Fibroblast of the conjunctiva (primary cell): ENCODE measurements at regions not wholly inside any gene's neighbourhood (a gene's known extent, or its start where the extent isn't known, plus 50 kb on each side); places are given as distances from the start of the nearest gene placed in this dataset.
"Not testable (repeated sequence)": the region's sequence is repeated elsewhere in the genome, so short reads cannot be mapped to it uniquely, and the experiment has no call there.

ENCODE experiments used
- DNase-seq: peaks from one replicate; pipeline ENCODE4 v3.0.0-alpha.2; 2010; ENCODE audit warnings: low read depth

DNA sequence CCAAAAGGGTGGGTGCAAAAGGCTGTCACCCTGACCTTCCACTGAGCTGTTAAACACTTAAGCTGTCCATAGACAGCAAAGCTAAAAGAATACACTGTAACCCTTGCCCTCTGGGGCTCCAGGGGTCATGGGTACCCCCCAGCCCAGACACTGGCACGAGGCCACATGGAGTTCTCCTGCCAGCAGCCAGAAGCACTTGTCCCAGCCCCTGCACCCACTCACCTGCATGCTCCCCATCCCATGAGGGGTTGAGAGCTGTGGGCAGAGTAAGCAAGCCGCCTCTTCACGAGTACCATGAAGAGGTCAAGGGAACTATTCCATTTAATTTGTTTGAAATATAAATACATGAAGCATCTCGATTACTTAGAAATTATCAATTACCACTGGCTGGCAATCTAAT is 867.1 kb upstream of the ZEB2 start:
- no peak for DNase-seq

DNA sequence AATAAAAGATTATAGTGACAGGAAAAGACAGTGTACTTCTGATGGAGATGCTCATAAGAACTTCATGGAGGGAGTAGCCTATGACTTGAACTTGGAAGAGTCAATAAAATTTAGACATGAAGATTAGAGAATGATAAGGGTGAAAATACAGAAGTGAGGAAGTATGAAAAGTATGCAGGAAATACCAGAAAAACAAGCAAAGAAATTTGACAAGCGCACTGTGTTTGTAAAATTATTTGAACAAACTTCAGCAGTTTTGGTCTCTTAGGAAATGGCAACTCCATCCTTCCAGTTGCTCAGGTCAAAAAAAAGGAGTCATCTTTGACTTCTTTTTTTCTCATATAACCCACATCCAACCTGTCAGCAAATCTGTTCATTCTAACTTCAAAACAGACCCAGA is 864.0 kb upstream of the ZEB2 start:
- DNase-seq = no peak

DNA sequence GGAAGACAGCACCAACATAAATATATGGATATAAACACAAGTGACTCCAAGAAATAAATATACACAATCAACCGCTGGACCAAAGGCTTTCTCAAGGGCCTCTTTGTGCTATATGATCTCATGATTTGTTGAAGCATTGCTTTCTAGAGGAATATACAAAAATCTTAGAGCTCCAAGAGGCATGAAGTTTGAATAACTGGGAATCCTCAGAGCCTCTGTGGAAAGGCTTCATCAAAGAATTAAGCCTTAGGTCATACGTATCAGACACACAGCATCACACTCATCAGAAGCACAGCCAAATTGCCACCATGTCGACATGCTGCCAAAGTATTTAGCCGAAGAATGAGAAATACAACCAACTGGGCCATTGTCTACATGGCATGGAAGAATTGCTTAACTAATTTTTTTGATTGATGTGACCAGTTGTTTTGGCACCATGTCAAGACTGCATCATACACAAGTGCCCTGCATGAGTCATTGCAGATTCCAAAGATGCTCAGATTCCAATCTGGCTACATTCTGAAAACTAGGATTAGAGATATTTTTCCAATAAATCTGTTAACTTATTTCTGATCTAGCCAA is 860.6 kb upstream of the ZEB2 start:
- DNase-seq = peak; percentile 53

DNA sequence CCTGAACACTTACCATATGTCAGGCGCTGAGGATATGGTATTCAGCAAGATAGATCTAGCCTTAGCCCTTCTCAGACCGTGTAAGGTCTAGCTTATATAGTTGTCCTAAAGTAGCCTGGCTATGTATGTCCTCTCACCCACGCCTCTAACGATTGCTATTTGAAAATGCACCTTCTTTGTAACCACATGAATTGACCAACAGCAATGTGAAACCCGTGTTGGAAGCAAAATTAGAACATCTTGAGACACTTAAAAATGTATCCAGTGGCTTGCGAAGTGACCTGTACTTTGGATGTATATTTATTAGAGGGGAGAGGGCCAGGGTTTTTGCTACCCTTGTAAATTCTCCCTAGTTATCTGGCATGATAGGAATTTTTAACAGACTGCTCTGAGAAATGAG is 860.0 kb upstream of the ZEB2 start:
- DNase-seq = no peak

DNA sequence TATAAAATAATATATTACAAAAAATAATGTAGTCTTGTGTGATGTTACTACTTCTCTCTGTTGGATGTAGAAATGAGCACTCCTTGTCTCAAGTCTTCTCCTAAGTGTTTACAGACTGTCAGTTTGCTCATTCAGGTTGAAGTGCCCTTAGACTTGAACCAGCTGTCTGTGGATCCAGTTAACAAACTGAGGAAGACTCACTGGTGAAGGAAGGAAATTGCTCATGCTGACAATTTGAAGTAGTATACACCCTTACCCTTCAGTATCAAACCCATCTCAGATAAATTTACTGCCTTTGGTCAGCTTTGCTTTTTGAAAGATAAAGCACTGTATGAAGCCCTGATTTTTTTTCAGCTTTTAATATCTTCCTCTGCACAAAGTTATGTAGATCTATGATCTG is 854.2 kb upstream of the ZEB2 start:
- no peak for DNase-seq

DNA sequence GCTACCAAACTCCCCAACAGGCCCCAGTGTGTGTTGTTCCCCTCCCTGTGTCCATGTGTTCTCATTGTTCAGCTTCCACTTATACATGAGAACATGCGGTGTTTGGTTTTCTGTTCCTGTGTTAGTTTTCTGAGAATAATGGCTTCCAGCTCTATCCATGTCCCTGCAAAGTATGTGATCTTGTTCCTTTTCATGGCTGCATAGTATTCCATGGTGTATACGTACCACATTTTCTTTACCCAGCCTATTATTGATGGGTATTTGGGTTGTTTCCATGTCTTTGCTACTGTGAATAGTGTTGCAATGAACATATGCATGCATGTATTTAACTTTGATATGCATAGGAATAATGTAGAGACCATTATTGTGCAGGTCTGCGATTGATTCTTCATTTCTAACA is 847.4 kb upstream of the ZEB2 start:
- DNase-seq = not testable (repeated sequence)

DNA sequence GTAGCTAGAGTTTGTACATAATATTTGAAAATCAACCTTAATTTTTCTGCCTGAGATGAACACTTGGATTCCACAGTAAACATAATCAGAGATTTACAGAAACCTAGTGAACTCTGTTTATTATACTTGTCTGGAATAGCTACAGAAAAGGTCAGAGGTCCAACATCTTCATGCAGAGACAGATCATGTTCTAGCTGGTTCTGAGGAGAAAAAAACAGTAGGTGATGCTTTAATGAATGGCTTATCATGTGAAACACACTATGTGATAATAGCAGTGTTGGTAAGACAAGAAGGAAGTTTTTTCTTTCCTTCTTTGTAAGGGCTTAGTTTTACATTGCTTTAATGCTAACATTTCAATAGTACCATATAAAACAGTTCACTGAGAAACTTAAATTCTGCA is 846.4 kb upstream of the ZEB2 start:
- no peak for DNase-seq

DNA sequence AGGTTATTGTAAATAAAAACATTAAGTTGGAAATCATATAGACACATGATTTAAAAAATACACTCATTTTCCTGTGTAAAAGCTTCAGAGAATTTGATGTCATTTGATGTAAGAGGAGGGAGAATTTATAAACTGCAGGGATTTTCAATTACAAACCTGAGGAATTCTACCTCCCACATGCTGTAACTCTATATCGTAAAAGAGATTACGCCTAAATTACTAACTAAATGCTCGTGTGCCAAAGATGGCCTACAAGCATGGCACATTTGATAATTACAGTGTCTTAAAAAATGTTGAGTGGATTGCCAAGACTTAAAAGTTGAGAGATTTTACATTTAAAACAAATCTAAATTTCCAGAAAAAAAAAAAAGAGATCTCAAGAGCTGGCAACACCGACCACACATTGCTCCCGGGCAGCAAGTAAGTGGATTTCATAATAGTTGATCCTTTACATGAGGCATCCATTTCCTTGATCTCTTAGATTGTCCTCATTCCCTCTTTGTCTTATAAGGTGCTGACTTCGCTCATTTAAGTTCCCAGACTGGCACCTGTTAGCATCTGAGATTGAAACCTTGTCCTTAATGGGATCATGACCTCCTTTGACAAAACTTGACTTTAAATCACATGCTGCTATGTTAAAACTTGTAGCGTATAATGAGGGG is 840.3 kb upstream of the ZEB2 start:
- DNase-seq = peak; percentile 8

DNA sequence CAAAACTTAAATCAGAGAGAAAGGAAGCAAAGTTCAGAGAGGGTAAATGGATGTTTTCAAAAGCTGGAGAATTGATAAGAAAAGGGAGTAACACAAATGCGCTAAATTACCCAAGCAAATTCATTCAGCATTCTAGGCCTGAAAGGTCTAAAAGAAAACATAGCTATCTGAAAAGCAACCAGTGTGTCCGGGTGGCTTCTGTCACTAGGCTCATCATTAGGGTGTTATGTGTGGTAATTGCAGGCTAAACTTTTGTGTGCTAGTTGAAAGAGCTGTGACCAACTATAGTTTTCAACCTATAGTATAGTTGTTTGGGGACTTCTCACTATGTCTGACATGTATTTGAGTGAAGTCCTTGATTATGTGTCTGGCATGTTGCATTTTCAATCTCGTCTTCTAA is 839.6 kb upstream of the ZEB2 start:
- DNase-seq = no peak

DNA sequence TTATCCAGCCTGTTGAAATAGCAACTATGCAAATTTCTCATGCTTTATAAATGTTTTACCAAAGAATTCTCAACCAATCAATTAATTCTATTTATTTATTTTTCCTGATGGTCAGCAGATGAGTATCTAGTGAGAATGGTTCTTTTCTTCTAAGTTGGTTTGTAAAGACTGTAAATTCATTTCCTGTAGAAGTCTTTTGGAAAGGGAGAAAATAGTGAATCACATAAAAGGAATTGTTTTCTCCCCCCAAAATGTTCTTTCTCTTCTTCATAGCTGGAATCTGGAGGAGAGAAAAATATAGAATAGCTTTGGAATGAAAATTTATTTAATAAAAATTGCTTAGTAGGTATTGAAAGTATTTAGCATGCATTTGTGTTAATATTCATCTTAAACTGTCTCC is 836.1 kb upstream of the ZEB2 start:
- DNase-seq = no peak

DNA sequence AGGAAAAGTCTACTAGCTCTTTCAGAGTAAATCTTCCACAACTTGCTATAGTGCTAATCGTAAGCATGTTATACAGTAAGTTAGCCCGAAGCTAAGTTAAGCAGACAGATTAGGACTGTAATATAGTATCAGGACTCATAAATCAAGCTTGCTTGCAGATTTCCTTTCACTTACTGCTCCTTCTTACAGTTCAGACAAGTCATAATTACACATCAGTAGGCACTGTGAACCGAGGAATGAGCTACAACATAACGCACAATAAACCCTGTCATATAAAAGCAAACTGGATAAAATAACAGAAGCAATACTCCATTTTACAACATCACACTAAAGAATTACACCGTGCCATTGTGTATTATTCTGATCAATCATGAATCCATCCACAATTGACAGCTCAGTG is 832.6 kb upstream of the ZEB2 start:
- no peak for DNase-seq

DNA sequence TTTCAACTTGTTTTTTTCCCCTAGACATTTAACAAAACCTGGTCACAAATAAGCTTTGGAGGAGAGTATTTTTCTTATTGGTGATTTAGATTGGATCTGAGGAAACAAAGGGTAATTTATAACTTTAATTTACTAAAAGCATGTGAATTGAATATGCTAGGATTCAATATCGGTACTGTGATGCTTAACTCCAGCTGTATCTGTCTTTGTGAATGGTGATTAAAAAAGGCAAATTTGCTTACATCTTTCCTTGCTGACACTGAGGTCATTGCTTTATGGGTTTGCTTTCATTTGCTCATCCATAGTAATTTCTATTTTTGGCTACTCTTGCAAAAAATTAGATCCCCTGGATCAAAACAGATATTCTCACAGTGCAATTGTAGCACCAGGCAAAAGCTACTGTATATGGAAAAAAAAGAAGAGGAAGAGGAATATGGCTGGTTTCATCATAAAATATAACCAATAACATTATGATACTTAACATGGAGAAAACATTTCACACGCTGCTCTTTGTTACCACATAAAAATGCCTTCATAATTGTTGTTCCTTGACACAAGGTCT is 832.0 kb upstream of the ZEB2 start:
- DNase-seq = no peak

DNA sequence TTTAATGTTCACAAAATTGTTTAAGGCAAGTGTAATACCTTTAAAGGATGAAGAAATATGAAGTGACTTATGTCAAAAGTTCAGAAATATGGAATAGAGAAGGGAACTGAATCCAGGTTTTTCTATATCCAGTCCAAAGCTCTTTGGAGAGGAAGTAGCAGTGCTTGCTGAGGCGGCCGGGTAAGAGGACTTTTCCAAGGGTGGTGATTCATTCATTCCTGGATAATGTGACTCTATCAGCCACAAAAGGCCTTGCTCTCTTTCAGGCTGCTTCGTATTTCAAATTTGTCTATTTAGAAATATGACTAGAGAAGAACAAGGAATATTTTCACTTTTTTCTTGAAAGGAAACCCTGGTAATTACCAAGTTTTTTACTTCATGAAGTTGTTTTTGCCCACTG is 830.1 kb upstream of the ZEB2 start:
- DNase-seq = no peak

DNA sequence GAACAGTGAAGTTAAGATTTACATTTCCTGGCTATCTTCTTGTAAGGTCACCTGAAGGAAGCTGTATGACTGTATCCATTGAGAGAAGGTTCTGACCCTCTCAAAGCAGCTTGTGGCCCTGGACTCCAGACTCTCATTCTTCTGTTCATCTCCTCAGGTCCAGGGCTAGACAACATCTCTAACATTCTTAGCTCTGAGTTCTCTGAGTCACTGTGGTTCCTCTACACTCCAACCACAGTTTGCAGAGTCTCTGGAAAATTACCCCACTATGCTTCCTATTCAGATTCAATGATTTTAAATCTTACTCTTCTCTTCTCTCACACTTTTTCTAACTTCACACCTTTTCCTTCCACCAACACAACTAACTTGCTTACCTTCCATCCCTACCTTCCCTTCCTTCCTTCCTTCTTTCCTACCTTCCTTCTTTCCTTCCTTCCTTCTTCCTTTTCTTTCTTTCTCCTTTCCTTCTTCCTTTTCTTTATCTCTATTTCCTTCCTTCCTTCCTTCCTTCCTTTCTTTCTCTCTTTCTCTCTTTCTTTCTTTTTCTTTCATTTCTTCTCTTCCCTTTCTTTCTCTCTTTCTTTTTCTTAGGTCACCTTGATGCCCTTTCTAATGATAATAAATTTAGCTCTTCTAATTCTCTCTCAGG is 824.3 kb upstream of the ZEB2 start:
- DNase-seq = no peak

DNA sequence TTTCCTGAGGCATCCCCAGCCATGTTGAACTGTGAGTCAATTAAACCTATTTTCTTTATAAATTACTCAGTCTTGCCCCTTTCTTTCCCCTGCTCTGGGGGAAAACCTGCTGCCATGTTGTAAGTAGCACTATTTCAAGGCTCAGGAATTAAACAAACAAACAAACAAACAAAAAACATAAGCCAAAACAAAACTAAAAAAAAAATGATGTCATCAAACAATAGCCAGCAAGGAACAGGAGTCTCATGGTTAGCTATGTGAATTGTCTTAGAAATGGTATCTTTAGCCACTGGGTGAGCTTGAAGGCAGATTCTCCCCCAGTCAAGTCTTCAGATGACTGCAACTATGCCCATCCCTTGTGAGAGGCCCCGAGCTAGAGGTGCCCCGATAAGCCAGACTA is 823.4 kb upstream of the ZEB2 start:
- DNase-seq = no peak

DNA sequence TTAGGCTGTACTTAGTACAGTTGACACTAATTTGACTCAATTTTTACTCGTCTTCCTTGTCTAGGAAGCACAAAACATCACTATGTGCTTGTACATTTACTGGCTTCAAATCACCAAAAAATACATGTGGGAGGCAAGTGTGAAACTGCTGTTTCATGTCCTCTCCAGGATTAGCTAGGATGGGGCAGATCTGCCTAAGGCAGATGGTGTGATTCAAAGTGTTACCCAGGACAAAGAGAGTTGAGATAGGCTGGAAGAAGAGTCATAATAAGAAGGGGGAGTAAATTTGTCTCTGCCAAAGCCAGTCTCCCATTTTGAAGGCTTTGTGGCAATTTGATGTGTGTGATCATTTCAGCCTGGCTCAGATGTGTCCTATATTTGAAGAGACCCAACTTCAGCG is 821.6 kb upstream of the ZEB2 start:
- DNase-seq = no peak

DNA sequence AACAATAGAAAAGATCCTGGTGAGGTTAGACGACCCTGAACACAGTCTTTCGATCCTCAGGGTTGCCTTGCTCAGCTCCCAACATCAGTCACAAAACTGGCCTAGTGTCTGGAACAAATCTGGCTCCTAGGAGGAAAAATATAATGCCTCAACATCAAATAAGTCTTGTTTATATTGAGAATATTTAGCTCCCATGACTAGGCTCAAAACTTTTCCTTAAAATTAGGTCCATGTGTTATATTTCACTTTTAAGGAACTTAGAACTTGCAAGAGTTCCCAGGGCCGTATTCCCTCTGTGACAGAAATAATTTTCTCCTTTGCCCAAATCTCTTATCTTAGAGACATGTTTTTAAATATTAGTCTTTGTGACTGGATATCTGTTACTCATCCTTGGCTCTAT is 819.7 kb upstream of the ZEB2 start:
- no peak for DNase-seq

DNA sequence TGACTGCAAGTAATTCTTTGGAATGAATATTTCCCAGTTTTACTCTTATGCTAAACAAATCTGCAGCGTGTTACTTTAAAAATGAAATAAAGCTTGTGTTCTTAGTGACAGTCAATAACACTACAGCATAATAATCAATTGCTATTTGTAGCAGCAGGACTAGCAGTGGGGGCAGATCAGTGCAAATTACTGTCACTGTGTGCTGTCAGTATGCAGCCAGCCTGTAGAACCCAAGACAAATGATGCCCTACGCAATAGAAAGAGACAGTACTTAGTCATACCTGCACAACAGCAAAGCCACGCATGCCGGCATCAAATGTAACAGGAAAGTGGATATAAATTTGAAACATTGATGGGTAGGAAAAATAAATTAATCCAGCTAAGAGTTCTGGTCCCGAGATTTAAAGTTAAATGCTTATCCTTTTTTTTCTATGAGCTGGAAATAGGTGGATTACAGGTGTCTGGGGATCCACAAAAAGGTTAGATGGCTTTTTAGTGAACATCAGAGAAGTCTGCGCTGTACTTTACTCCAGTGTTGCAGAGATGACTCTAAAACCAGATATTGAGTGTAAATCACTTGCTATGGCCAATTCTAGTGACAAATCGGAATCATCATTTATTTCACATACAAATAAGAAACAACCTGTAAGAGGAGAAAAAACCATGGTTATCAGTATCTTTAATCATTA is 812.4 kb upstream of the ZEB2 start:
- no peak for DNase-seq

DNA sequence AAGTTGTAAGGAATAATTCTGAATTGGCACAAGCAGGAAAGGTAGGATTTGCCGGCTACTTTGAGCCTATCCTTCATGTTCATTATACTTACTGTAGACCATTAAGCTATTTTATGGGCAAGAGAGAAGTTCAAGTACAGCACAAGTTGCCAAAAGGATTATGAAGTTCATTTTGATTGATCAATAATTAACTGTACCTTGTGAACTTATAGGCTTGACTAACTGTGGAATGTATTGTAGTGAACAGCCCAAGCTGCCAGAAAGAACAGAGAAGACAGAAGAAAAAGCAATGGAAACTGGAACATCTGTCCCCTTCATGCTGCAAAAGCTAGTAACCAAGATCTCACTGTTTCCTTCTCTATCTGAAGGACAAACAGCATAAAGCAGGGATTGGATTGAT is 810.1 kb upstream of the ZEB2 start:
- DNase-seq = no peak

DNA sequence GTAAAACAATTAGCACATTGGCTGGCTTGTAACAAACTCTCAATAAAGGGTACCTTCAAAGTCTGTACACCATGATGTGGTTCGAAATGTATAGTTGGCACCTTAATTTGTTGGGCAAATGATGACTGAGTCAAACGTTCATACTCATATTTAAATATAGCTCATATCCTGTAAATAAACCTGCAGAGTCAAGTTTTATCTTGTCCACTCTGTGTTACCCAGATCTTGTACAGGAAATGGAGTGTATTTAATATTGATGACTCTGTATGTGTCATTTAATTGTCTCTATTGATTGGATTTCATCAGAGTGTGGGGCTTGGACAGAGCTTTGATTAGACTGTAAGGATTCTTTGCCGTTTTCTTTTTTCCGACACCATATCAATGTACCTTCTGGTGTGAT is 805.6 kb upstream of the ZEB2 start:
- DNase-seq = no peak

DNA sequence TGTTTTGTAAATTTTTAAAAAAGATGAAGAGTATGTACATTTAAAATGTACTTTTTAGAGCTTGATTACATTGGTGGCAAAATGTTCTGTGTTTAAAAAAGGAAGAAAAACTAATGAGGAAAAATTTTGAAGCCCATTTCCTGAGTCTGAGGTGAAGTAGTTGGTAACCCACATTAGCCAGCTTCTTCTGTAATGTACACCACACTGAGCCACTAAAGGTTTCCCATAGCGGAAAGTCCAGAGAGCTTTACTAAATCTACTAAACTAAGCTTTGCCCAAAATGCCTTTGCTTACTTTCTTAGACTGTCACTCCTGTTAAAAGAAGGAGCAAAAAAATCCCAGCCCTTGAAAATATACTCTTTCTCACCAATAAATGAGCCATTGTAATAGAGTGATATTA is 804.8 kb upstream of the ZEB2 start:
- DNase-seq = no peak

DNA sequence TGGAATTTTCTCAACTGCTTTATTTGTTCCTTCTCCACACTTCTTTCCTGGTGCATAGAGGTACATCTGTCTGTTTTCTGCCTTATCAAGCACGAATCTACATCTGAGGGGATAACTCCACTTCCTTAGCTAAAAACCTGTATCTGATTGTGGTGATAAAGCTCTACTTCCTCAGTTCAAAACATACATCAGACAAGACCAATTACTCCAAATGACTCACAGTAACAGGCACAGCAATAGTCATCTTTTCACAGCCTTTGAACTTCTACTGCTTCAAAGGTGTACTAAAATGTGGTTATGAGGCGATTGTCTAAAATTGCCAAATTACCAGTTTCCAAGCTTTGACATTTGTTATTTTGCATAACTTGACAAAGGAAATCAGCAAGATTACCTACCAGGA is 803.6 kb upstream of the ZEB2 start:
- no peak for DNase-seq

DNA sequence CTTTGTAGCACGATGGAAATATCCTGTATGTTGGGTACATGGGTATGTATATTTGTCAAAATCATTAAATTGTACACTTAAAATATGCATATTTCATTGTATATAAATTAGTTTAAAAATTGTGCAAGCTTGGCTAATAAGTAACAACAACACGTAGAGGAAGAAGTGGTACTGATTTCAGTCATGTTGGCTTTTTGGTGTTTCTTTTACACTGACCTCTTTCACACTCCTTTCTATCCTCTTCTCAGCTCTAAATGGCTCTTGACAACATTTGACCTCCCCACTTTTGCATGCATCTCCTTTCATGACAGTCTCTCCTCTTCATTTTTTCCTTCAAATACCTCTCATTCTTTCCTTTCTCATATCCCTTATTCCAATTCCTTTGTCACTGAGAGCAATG is 801.4 kb upstream of the ZEB2 start:
- DNase-seq = no peak
